ENCODE measurements at regions not wholly inside any gene's neighbourhood (a gene's known extent, or its start where the extent isn't known, plus 50 kb on each side); places are given as distances from the start of the nearest gene placed in this dataset.

- no peak for TF ChIP-seq CTCF (IDR thresholded peaks at IDR 0.05; ENCODE audit: low read depth, low read length, missing input control)
- TF ChIP-seq JUND (IDR thresholded peaks at IDR 0.05): no peak
- no peak for TF ChIP-seq FOXA1 (IDR thresholded peaks at IDR 0.05)
- TF ChIP-seq ATF3 (IDR thresholded peaks at IDR 0.05): no peak
- no peak for TF ChIP-seq RAD21 (IDR thresholded peaks at IDR 0.05)
- TF ChIP-seq, protein P1, sequence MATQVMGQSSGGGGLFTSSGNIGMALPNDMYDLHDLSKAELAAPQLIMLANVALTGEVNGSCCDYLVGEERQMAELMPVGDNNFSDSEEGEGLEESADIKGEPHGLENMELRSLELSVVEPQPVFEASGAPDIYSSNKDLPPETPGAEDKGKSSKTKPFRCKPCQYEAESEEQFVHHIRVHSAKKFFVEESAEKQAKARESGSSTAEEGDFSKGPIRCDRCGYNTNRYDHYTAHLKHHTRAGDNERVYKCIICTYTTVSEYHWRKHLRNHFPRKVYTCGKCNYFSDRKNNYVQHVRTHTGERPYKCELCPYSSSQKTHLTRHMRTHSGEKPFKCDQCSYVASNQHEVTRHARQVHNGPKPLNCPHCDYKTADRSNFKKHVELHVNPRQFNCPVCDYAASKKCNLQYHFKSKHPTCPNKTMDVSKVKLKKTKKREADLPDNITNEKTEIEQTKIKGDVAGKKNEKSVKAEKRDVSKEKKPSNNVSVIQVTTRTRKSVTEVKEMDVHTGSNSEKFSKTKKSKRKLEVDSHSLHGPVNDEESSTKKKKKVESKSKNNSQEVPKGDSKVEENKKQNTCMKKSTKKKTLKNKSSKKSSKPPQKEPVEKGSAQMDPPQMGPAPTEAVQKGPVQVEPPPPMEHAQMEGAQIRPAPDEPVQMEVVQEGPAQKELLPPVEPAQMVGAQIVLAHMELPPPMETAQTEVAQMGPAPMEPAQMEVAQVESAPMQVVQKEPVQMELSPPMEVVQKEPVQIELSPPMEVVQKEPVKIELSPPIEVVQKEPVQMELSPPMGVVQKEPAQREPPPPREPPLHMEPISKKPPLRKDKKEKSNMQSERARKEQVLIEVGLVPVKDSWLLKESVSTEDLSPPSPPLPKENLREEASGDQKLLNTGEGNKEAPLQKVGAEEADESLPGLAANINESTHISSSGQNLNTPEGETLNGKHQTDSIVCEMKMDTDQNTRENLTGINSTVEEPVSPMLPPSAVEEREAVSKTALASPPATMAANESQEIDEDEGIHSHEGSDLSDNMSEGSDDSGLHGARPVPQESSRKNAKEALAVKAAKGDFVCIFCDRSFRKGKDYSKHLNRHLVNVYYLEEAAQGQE (IDR thresholded peaks at IDR 0.05): no peak
- no peak for TF ChIP-seq GABPA (IDR thresholded peaks at IDR 0.05 in 1 of 2, conservative IDR thresholded peaks at IDR 0.05 in 1 of 2)
- TF ChIP-seq SP1 (IDR thresholded peaks at IDR 0.05): no peak
Measured at GRCh38 chr13:63304497-63304896, 1888.8 kb upstream of the PCDH20 start.

Measured in liver (tissue), 3 donors.